Liver (tissue), 7 donors: ENCODE measurements at regions not wholly inside any gene's neighbourhood (a gene's known extent, or its start where the extent isn't known, plus 50 kb on each side); places are given as distances from the start of the nearest gene placed in this dataset.

ENCODE experiments used
- DNase-seq: peaks from one replicate; pipeline ENCODE4 v3.0.0-alpha.2; 2017; ENCODE audit warnings: low spot score
- H3K27ac ChIP-seq, 2 donors: one replicate each; pipeline ENCODE4 v1.7.0; 2013; ENCODE audit warnings: inconsistent platforms in 2 of 2, low read length in 2 of 2, control low read depth in 1 of 2, low read depth in 1 of 2, mild to moderate bottlenecking in 1 of 2
- H3K27me3 ChIP-seq, 4 donors: one replicate each; pipeline versions ENCODE4 v1.6.1 to v1.7.0; 2013; ENCODE audit warnings: low read length in 3 of 4, inconsistent platforms in 1 of 4, mild to moderate bottlenecking in 1 of 4, moderate library complexity in 1 of 4; ENCODE audit not compliant: control insufficient read depth in 4 of 4, insufficient read depth in 4 of 4
- H3K36me3 ChIP-seq, 4 donors: one replicate each; pipeline versions ENCODE4 v1.6.1 to v1.7.0; 2013; ENCODE audit warnings: low read length in 3 of 4, mild to moderate bottlenecking in 3 of 4, low read depth in 1 of 4, moderate library complexity in 1 of 4; ENCODE audit not compliant: control insufficient read depth in 4 of 4, insufficient read depth in 3 of 4
- H3K4me1 ChIP-seq, 4 donors: one replicate each; pipeline versions ENCODE4 v1.6.1 to v1.7.0; 2013; ENCODE audit warnings: low read length in 3 of 4, mild to moderate bottlenecking in 3 of 4, moderate library complexity in 1 of 4; ENCODE audit not compliant: control insufficient read depth in 4 of 4, insufficient read depth in 4 of 4
- H3K4me3 ChIP-seq, 3 donors: one replicate each; pipeline versions ENCODE4 v1.6.1 to v1.7.0; 2013; ENCODE audit warnings: low read length in 3 of 3, control low read depth in 1 of 3, low read depth in 1 of 3, mild to moderate bottlenecking in 1 of 3
- H3K9ac ChIP-seq, 2 donors: one replicate each; pipeline ENCODE4 v1.7.0; 2013; ENCODE audit warnings: low read length in 2 of 2, mild to moderate bottlenecking in 2 of 2, moderate library complexity in 2 of 2, control low read depth in 1 of 2, low read depth in 1 of 2
- H3K9me3 ChIP-seq, 4 donors: one replicate each; pipeline versions ENCODE4 v1.6.1 to v1.7.0; 2013; ENCODE audit warnings: low read length in 3 of 4; ENCODE audit not compliant: control insufficient read depth in 4 of 4
- EGR1 ChIP-seq, 2 donors: IDR thresholded peaks; 2 replicates each; pipeline ENCODE4 v1.6.1; 2016 to 2018; ENCODE audit warnings: antibody characterized with exemption in 2 of 2, low read depth in 2 of 2
- FOXA1 ChIP-seq: IDR thresholded peaks from 2 replicates; pipeline ENCODE4 v1.6.1; 2016; ENCODE audit warnings: antibody characterized with exemption
- GABPA ChIP-seq, 2 donors: IDR thresholded peaks in 1 of 2; conservative IDR thresholded peaks in 1 of 2; 2 replicates each; pipeline ENCODE4 v1.6.1; 2016; ENCODE audit warnings: antibody characterized with exemption in 2 of 2, mild to moderate bottlenecking in 1 of 2, moderate library complexity in 1 of 2
- HNF4A ChIP-seq, 2 donors: conservative IDR thresholded peaks; 2 replicates each; pipeline ENCODE4 v1.6.1; 2016; ENCODE audit warnings: antibody characterized with exemption in 2 of 2, mild to moderate bottlenecking in 2 of 2
- HNF4G ChIP-seq: IDR thresholded peaks from 2 replicates; pipeline ENCODE4 v1.6.1; 2016; ENCODE audit warnings: antibody characterized with exemption
- JUND ChIP-seq, 2 donors: IDR thresholded peaks; 2 replicates each; pipeline ENCODE4 v1.6.1; 2016; ENCODE audit warnings: antibody characterized with exemption in 2 of 2
- MAX ChIP-seq: IDR thresholded peaks from 2 replicates; pipeline ENCODE4 v1.6.1; 2016; ENCODE audit warnings: antibody characterized with exemption
- NR2F2 ChIP-seq: IDR thresholded peaks from 2 replicates; pipeline ENCODE4 v1.6.1; 2016; ENCODE audit warnings: antibody characterized with exemption
- RAD21 ChIP-seq, 2 donors: IDR thresholded peaks; 2 replicates each; pipeline ENCODE4 v1.6.1; 2016; ENCODE audit warnings: antibody characterized with exemption in 2 of 2, mild to moderate bottlenecking in 2 of 2
- RXRA ChIP-seq, 2 donors: IDR thresholded peaks; 2 replicates each; pipeline ENCODE4 v1.6.1; 2017 to 2018; ENCODE audit warnings: antibody characterized with exemption in 2 of 2, mild to moderate bottlenecking in 1 of 2
- TAF1 ChIP-seq: conservative IDR thresholded peaks from 2 replicates; pipeline ENCODE4 v1.6.1; 2016; ENCODE audit warnings: antibody characterized with exemption, mild to moderate bottlenecking
- YY1 ChIP-seq: IDR thresholded peaks from 2 replicates; pipeline ENCODE4 v1.6.1; 2016; ENCODE audit warnings: antibody characterized with exemption, mild to moderate bottlenecking
- WGBS: extraction: QIAGEN DNeasy Blood & Tissue Kit; methylation state at CpG from one replicate; pipeline ENCODE4 v1.1.7; 2013; 5-methylcytosine and 5-hydroxymethylcytosine counted together
- TF ChIP-seq, protein P1 (sequence below): IDR thresholded peaks from 2 replicates; pipeline ENCODE4 v1.6.1; 2016; ENCODE audit warnings: antibody characterized with exemption
- TF ChIP-seq, protein P2 (sequence below): IDR thresholded peaks from 2 replicates; pipeline ENCODE4 v1.6.1; 2016; ENCODE audit warnings: antibody characterized with exemption, mild to moderate bottlenecking
- donor health status: healthy.
- donor health status: healthy.
- donor health status: healthy.
- donor health status: healthy.

GRCh38 chr15:81506936-81507335 lies 132.9 kb upstream of the TMC3 start:
- no peaks in the 10 kb centered on the region for H3K27me3 ChIP-seq
- H3K27ac ChIP-seq = no peak overlapping the region
- 80% methylated on average over 1 of the region's 1 CpG for WGBS
- no peaks in the 10 kb centered on the region for H3K9me3 ChIP-seq
- no peaks in the 10 kb centered on the region for H3K4me1 ChIP-seq
- TF ChIP-seq, protein P1, sequence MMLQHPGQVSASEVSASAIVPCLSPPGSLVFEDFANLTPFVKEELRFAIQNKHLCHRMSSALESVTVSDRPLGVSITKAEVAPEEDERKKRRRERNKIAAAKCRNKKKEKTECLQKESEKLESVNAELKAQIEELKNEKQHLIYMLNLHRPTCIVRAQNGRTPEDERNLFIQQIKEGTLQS = no peak
- TF ChIP-seq MAX (no peak), RXRA (IDR thresholded peaks at IDR 0.05) (no peak), EGR1 (IDR thresholded peaks at IDR 0.05; ENCODE audit: low read depth in 2 of 2) (no peak), TAF1 (no peak), HNF4A (conservative IDR thresholded peaks at IDR 0.05) (no peak), RAD21 (IDR thresholded peaks at IDR 0.05) (no peak), GABPA (IDR thresholded peaks at IDR 0.05 in 1 of 2, conservative IDR thresholded peaks at IDR 0.05 in 1 of 2) (no peak)
- TF ChIP-seq, protein P2, sequence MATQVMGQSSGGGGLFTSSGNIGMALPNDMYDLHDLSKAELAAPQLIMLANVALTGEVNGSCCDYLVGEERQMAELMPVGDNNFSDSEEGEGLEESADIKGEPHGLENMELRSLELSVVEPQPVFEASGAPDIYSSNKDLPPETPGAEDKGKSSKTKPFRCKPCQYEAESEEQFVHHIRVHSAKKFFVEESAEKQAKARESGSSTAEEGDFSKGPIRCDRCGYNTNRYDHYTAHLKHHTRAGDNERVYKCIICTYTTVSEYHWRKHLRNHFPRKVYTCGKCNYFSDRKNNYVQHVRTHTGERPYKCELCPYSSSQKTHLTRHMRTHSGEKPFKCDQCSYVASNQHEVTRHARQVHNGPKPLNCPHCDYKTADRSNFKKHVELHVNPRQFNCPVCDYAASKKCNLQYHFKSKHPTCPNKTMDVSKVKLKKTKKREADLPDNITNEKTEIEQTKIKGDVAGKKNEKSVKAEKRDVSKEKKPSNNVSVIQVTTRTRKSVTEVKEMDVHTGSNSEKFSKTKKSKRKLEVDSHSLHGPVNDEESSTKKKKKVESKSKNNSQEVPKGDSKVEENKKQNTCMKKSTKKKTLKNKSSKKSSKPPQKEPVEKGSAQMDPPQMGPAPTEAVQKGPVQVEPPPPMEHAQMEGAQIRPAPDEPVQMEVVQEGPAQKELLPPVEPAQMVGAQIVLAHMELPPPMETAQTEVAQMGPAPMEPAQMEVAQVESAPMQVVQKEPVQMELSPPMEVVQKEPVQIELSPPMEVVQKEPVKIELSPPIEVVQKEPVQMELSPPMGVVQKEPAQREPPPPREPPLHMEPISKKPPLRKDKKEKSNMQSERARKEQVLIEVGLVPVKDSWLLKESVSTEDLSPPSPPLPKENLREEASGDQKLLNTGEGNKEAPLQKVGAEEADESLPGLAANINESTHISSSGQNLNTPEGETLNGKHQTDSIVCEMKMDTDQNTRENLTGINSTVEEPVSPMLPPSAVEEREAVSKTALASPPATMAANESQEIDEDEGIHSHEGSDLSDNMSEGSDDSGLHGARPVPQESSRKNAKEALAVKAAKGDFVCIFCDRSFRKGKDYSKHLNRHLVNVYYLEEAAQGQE = no peak
- no peak for DNase-seq
- H3K4me3 ChIP-seq = no peak overlapping the region
- no peaks in the 10 kb centered on the region for H3K36me3 ChIP-seq
- no peak overlapping the region for H3K9ac ChIP-seq

DNA sequence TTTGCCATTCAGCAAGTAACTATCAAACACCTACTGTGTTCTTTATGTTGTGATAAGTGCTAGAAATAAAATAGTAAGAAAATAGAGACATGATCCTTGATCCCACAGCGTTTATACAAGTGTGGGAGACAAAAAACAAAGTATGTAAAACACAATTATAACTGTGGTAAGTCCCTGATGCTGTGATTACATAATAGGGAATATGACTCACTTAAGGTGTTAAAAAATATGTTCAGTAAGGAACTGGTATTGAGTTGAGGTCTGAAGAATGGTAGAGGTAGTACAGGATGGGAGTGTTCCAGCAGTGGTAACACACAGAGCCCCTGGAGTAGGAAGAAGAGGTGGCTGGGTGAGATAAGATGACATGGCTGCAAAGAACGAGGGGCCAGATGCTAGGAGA lies 132.1 kb upstream of the TMC3 start:
- H3K27ac ChIP-seq = no peak overlapping the region
- WGBS = 72% methylated on average over 2 of the region's 2 CpGs
- H3K9me3 ChIP-seq = no peaks in the 10 kb centered on the region
- DNase-seq = no peak
- no peak overlapping the region for H3K4me3 ChIP-seq
- H3K36me3 ChIP-seq = no peaks in the 10 kb centered on the region
- no peak overlapping the region for H3K9ac ChIP-seq
- TF ChIP-seq YY1 (no peak), TAF1 (no peak), MAX (no peak), RAD21 (IDR thresholded peaks at IDR 0.05) (no peak), NR2F2 (no peak)
- no peaks in the 10 kb centered on the region for H3K4me1 ChIP-seq
- H3K27me3 ChIP-seq = no peaks in the 10 kb centered on the region

- no peak for DNase-seq
- H3K4me3 ChIP-seq = no peak overlapping the region
- TF ChIP-seq GABPA (IDR thresholded peaks at IDR 0.05 in 1 of 2, conservative IDR thresholded peaks at IDR 0.05 in 1 of 2) (no peak), HNF4G (no peak), MAX (no peak), NR2F2 (no peak), EGR1 (IDR thresholded peaks at IDR 0.05; ENCODE audit: low read depth in 2 of 2) (no peak), FOXA1 (no peak), JUND (IDR thresholded peaks at IDR 0.05) (no peak)
- TF ChIP-seq, protein P2 = no peak
- TF ChIP-seq, protein P1 = no peak
- 68% methylated on average over 4 of the region's 4 CpGs for WGBS
- H3K4me1 ChIP-seq = no peaks in the 10 kb centered on the region
- H3K27me3 ChIP-seq = no peaks in the 10 kb centered on the region
- no peaks in the 10 kb centered on the region for H3K36me3 ChIP-seq
- no peak overlapping the region for H3K27ac ChIP-seq
- no peak overlapping the region for H3K9ac ChIP-seq
- no peaks in the 10 kb centered on the region for H3K9me3 ChIP-seq
Measured at GRCh38 chr15:81504170-81504905, 130.3 kb upstream of the TMC3 start.
